Endothelial cell of umbilical vein (primary cell): ENCODE measurements at regions not wholly inside any gene's neighbourhood (a gene's known extent, or its start where the extent isn't known, plus 50 kb on each side); places are given as distances from the start of the nearest gene placed in this dataset.

ENCODE experiments used
- BruUV-seq: library from RNA; stranded (reverse); fragments of 400-500 nt; replicated peaks from 2 replicates; lab custom pipeline; 2021; lab: Mats Ljungman, UMichigan
- CTCF ChIA-PET: fragments of 300-600, 350-600 bp; sonication (Branson Sonifier 250); formaldehyde crosslinking; loops from one replicate; lab custom pipeline; 2021; ENCODE audit warnings: antibody characterized with exemption, inconsistent platforms; lab: Charles Lee
- POLR2A ChIA-PET: fragments of 300-600, 350-600 bp; sonication (Branson Sonifier 250); formaldehyde crosslinking; loops from one replicate; lab custom pipeline; 2021; ENCODE audit warnings: antibody characterized with exemption, inconsistent platforms; lab: Charles Lee
- DNase-seq: peaks from one replicate; pipeline ENCODE4 v3.0.0-alpha.2; 2011; ENCODE audit warnings: low read depth, low spot score
- FAIRE-seq: peaks from 2 replicates; lab custom pipeline; 2011; peaks lifted over from hg19 to GRCh38; lab: Jason Lieb, UNC
- H2AFZ ChIP-seq: 2 replicates; pipeline ENCODE4 v1.6.0; 2012; ENCODE audit warnings: low read depth, low read length, control low read depth, inconsistent platforms
- H3K27ac ChIP-seq: 2 replicates; pipeline ENCODE4 v1.5.1; 2011; ENCODE audit warnings: low read depth, mild to moderate bottlenecking, control low read depth, low read length, moderate library complexity; ENCODE audit not compliant: insufficient read depth
- H3K27me3 ChIP-seq, 2 experiments: 2 replicates each; pipeline versions ENCODE4 v1.6.0 to v1.6.1; 2011; ENCODE audit warnings: low read length in 2 of 2, mixed read lengths in 1 of 2; ENCODE audit not compliant: control insufficient read depth in 2 of 2, insufficient read depth in 2 of 2
- H3K36me3 ChIP-seq, 2 experiments: 2 replicates in 1 of 2; 3 replicates in 1 of 2; pipeline ENCODE4 v1.5.1; 2011; ENCODE audit warnings: low read length in 2 of 2, mild to moderate bottlenecking in 1 of 2, moderate library complexity in 1 of 2; ENCODE audit not compliant: control insufficient read depth in 2 of 2, insufficient read depth in 2 of 2; ENCODE audit errors: extremely low read depth in 1 of 2
- H3K4me1 ChIP-seq: 3 replicates; pipeline ENCODE4 v1.5.1; 2011; ENCODE audit warnings: mild to moderate bottlenecking, low read length; ENCODE audit not compliant: control insufficient read depth, insufficient read depth; ENCODE audit errors: extremely low read depth
- H3K4me2 ChIP-seq: 2 replicates; pipeline ENCODE4 v1.6.1; 2011; ENCODE audit warnings: low read length, control low read depth, mixed read lengths; ENCODE audit not compliant: insufficient read depth
- H3K4me3 ChIP-seq, 3 experiments: fragments of 200-600 bp in 1 of 3; sonication (generic), shearing (Covaris generic) in 1 of 3; replicated peaks in 1 of 3; 2 replicates each; pipeline ENCODE4 v1.5.1; 2011 to 2016; ENCODE audit warnings: control low read depth in 3 of 3, low read length in 3 of 3, mild to moderate bottlenecking in 2 of 3, inconsistent platforms in 1 of 3, low read depth in 1 of 3, moderate library complexity in 1 of 3; ENCODE audit not compliant: insufficient read depth in 1 of 3
- H3K79me2 ChIP-seq: 2 replicates; pipeline ENCODE4 v1.6.0; 2012; ENCODE audit warnings: low read length, inconsistent platforms; ENCODE audit not compliant: control insufficient read depth, insufficient read depth
- H3K9ac ChIP-seq: replicated peaks from 2 replicates; pipeline ENCODE3; 2011; ENCODE audit warnings: low read length, control low read depth; ENCODE audit not compliant: insufficient read depth; ENCODE audit errors: extremely low read depth
- H3K9me1 ChIP-seq: replicated peaks from 3 replicates; pipeline ENCODE4 v1.6.0; 2011; ENCODE audit warnings: mild to moderate bottlenecking, low read length; ENCODE audit not compliant: control insufficient read depth, insufficient read depth; ENCODE audit errors: extremely low read depth
- H3K9me3 ChIP-seq: replicated peaks from 2 replicates; pipeline ENCODE4 v1.5.1; 2012; ENCODE audit warnings: low read length, inconsistent platforms; ENCODE audit not compliant: control insufficient read depth, insufficient read depth
- H4K20me1 ChIP-seq: replicated peaks from 2 replicates; pipeline ENCODE3; 2011; ENCODE audit warnings: mild to moderate bottlenecking, low read length; ENCODE audit not compliant: control insufficient read depth, insufficient read depth; ENCODE audit errors: extremely low read depth
- EZH2 ChIP-seq: IDR thresholded peaks from 2 replicates; pipeline ENCODE4 v1.6.1; 2012; ENCODE audit warnings: borderline replicate concordance, low read depth, mild to moderate bottlenecking, moderate library complexity, low read length, inconsistent platforms; ENCODE audit not compliant: severe bottlenecking
- FOS ChIP-seq: IDR thresholded peaks from 2 replicates; pipeline ENCODE4 v1.6.1; 2011; ENCODE audit warnings: mild to moderate bottlenecking, low read length, moderate library complexity, borderline replicate concordance; ENCODE audit not compliant: insufficient read depth
- GATA2 ChIP-seq: IDR thresholded peaks from 2 replicates; pipeline ENCODE4 v1.7.0; 2011; ENCODE audit warnings: low read depth, mild to moderate bottlenecking, moderate library complexity, mixed read lengths, low read length; ENCODE audit not compliant: insufficient read length, insufficient read depth
- JUN ChIP-seq: IDR thresholded peaks from 2 replicates; pipeline ENCODE4 v1.6.1; 2011; ENCODE audit warnings: borderline replicate concordance, low read depth; ENCODE audit not compliant: insufficient read length, insufficient read depth
- MYC ChIP-seq: IDR thresholded peaks from one replicate; pipeline ENCODE4 v1.6.1; 2011; ENCODE audit warnings: mild to moderate bottlenecking, low read depth, low read length
- POLR2A ChIP-seq: IDR thresholded peaks from 2 replicates; pipeline ENCODE4 v1.6.1; 2012; ENCODE audit warnings: low read depth, mild to moderate bottlenecking, control low read depth, low read length
- POLR2AphosphoS5 ChIP-seq: IDR thresholded peaks from 2 replicates; pipeline ENCODE4 v1.6.1; 2012; ENCODE audit warnings: low read depth, mild to moderate bottlenecking, control low read depth, low read length, moderate library complexity; ENCODE audit not compliant: insufficient read depth
- dilution Hi-C: fragments of 300-500 bp; cut with MboI; formaldehyde crosslinking; loops from one replicate; pipeline ENCODE4 v1.15.0; 2019; ENCODE audit warnings: low sequenced_read_pairs; ENCODE audit not compliant: extremely low pct_ligation_motif_present
- intact Hi-C: fragments of 100-400 bp; cut with micrococcal nuclease; formaldehyde crosslinking; loops from one replicate; pipeline ENCODE4 v1.10.0; 2022
- TF ChIP-seq, protein P1 (sequence below), 2 donors: IDR thresholded peaks; 1 replicate in 1 of 2; 2 replicates in 1 of 2; pipeline ENCODE4 v1.5.1; 2011; ENCODE audit warnings: low read length in 2 of 2, mild to moderate bottlenecking in 2 of 2, moderate library complexity in 2 of 2, control low read depth in 1 of 2, inconsistent platforms in 1 of 2, low read depth in 1 of 2; ENCODE audit not compliant: insufficient read depth in 1 of 2; ENCODE audit errors: extremely low read depth in 1 of 2
- TF ChIP-seq, protein P2 (sequence below): IDR thresholded peaks from 2 replicates; pipeline ENCODE4 v1.6.1; 2011; ENCODE audit not compliant: insufficient read depth, insufficient read length

GRCh38 chr14:27320261-27320660, 722.4 kb upstream of the NOVA1 start:
- no TSS peak for BruUV-seq
- DNase-seq, result no peak
- dilution Hi-C loops, result no loop called here
- no peak for FAIRE-seq
- Histone ChIP-seq H3K36me3 (no peaks in the 10 kb centered on the region), H3K4me3 (no peak overlapping the region), H3K27me3 (no peaks in the 10 kb centered on the region), H3K9me3 (no peaks in the 10 kb centered on the region), H3K4me2 (no peak overlapping the region), H2AFZ (no peak overlapping the region), H3K79me2 (no peaks in the 10 kb centered on the region), H3K27ac (no peak overlapping the region), H3K4me1 (no peaks in the 10 kb centered on the region), H3K9me1 (no peaks in the 10 kb centered on the region), H3K9ac (no peak overlapping the region), H4K20me1 (no peaks in the 10 kb centered on the region)
- TF ChIP-seq JUN (no peak), FOS (no peak), POLR2AphosphoS5 (no peak), POLR2A (no peak), GATA2 (no peak), MYC (no peak), EZH2 (no peak)
- TF ChIP-seq, protein P1, sequence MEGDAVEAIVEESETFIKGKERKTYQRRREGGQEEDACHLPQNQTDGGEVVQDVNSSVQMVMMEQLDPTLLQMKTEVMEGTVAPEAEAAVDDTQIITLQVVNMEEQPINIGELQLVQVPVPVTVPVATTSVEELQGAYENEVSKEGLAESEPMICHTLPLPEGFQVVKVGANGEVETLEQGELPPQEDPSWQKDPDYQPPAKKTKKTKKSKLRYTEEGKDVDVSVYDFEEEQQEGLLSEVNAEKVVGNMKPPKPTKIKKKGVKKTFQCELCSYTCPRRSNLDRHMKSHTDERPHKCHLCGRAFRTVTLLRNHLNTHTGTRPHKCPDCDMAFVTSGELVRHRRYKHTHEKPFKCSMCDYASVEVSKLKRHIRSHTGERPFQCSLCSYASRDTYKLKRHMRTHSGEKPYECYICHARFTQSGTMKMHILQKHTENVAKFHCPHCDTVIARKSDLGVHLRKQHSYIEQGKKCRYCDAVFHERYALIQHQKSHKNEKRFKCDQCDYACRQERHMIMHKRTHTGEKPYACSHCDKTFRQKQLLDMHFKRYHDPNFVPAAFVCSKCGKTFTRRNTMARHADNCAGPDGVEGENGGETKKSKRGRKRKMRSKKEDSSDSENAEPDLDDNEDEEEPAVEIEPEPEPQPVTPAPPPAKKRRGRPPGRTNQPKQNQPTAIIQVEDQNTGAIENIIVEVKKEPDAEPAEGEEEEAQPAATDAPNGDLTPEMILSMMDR (IDR thresholded peaks at IDR 0.05; ENCODE audit: extremely low read depth in 1 of 2, insufficient read depth in 1 of 2, low read depth in 1 of 2, low read length in 2 of 2), result no peak
- TF ChIP-seq, protein P2, sequence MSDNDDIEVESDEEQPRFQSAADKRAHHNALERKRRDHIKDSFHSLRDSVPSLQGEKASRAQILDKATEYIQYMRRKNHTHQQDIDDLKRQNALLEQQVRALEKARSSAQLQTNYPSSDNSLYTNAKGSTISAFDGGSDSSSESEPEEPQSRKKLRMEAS, result no peak
- ChIA-PET CTCF (no interaction called here), POLR2A (no interaction called here)
- intact Hi-C loops, result no loop called here
